HG03521 (cell line): ENCODE measurements at regions not wholly inside any gene's neighbourhood (a gene's known extent, or its start where the extent isn't known, plus 50 kb on each side); places are given as distances from the start of the nearest gene placed in this dataset.

Experiments
- ATAC-seq: cut with Tn5 transposase; IDR thresholded peaks from one replicate; pipeline ENCODE4 v1.9.1; 2021; ENCODE audit warnings: mild to moderate bottlenecking, moderate library complexity; ENCODE audit not compliant: unreplicated experiment

DNA sequence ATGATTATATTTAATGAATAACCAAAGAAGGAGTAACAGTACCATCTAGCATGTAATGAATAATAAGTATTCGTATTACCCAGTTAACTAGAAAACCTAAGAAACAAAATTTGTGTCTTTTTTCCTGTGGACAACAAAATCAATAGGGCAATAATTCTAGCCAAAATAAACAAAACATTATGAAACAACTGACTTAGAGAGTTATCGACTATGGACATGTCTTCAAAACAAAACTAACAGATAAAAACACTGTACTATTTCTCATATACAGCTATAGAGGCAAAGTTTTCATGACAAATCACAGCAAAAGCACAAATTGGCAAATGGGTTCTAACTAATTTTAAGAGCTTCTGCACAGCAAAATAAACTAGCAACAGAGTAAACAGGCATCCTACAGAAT lies 224.1 kb downstream of the ALX1 start:
- ATAC-seq, result no peak

DNA sequence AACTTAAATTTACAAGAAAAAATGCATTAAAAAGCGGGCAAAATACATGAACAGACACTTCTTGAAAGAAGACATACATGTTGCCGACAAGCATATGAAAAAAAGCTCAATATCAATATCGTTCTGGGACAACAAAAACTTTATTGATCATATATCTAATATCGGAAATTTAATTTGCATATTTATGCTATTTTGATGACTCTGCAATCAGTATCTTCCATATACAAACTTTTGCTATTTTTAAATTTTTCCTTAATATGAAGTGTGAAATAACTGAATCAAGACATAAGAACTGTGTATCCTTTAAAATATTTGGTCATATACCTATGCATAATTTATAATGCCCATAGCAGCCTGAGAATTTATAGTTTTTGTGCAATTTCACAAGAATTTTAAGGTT lies 224.6 kb downstream of the ALX1 start:
- ATAC-seq, result no peak

GRCh38 chr12:85507456-85507855 lies 227.4 kb downstream of the ALX1 start:
- ATAC-seq, result no peak

GRCh38 chr12:85509081-85509856 lies 229.2 kb downstream of the ALX1 start:
- ATAC-seq, result peak; percentile 4

DNA sequence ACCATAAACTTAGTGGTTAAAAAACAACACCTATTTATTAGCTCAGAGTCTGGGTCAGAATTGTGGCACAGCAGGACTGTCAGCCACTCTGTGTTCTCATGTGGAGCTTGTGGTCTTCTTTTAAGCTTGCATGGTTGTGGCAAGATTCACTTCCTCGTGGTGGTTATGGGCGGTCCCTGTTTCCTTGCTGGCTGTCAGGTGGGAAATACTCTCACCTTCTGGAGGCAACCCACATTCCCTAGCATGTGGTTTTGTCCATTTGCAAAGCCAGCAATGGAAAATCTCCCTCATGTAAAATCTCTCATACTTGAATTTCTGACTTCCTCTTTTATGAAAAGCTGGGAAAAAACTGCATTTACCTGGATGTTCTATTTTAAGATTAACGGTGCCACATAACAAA lies 229.8 kb downstream of the ALX1 start:
- peak; percentile 97 for ATAC-seq

GRCh38 chr12:85516039-85516438 lies 236.0 kb downstream of the ALX1 start:
- no peak for ATAC-seq

- ATAC-seq, result no peak
Observed at GRCh38 chr12:85516667-85517325, 236.8 kb downstream of the ALX1 start.

DNA sequence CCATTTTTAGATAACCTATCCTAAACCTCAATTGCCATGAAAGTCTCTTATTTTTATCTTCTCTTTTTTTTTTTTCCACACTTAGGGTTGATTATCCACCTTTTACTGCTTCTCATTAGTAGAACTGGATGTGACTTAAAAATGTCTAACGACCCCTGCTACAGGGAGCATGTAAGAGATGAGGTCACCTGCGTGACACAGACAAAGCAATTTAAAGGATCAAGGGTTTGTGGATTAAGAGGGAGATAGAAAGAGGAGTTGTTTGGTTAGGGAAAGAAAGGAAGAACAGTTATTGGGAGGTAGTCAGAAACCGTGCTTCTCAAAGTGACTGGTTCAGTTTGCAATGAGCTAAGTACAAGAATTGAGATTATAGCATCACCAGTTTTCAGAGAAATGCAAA lies 239.1 kb downstream of the ALX1 start:
- ATAC-seq, result no peak

DNA sequence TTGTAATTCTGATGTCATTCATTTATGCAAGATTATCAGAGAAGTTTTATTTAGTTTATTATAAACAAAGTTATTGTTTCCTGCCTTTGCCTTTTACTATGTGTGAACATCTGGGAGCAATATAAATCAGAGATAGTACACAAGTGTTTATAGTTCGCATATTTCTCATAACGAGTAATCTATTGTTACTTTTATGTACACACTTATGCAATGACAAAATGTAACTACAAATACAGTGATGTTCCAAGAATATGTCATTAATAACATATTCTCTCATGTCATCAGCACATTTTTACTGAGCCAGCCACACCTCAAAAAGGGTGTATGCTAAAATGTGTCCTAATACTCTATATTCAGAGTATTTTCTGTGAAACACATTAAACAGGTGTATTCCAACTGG lies 243.2 kb downstream of the ALX1 start:
- ATAC-seq, result no peak

- peak; percentile 63 for ATAC-seq
Observed at GRCh38 chr12:85527192-85527591, 247.2 kb downstream of the ALX1 start.

DNA sequence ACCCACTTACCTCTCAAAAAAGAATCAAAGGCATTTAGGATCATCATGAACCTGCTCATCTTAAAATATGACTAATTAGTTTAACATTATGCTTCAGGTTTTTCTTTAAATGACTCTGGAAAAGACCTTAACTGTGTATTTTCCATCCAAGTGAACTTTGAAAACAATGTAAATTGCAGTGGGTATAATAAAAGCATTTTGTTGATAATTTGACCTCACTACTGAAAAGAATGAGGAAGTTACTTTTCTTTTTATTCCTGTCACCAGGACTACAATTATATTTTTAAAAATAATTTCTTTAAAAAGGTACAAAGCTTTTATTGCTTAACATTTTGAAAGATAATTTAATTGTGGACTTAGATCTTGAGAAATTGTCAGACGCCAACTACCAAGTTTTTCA lies 249.9 kb downstream of the ALX1 start:
- no peak for ATAC-seq

GRCh38 chr12:85530456-85530855 lies 250.4 kb downstream of the ALX1 start:
- ATAC-seq, result no peak

DNA sequence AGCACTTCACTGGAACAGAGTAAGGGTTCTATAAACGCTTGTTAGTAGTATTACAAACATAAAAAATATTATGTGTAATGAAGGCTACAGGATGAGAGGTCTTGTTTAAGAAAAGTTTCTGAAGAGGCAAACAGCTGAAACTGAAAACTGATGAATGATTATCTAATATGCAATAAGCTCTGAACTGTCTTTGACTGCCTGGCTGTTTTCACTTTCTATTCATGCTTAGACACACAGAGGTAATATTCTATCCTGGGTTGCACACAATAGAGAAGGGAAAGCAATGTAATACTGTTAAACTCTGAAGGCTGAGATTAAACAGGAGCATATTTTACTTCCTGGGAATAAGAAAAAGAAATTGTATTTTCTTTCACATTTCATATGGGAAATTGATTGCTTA lies 251.3 kb downstream of the ALX1 start:
- ATAC-seq, result peak; percentile 95

GRCh38 chr12:85549640-85550039 lies 269.6 kb downstream of the ALX1 start:
- no peak for ATAC-seq

GRCh38 chr12:85550924-85551323 lies 270.9 kb downstream of the ALX1 start:
- ATAC-seq, result no peak

- no peak for ATAC-seq
Observed at GRCh38 chr12:85552461-85552860, 272.4 kb downstream of the ALX1 start.

DNA sequence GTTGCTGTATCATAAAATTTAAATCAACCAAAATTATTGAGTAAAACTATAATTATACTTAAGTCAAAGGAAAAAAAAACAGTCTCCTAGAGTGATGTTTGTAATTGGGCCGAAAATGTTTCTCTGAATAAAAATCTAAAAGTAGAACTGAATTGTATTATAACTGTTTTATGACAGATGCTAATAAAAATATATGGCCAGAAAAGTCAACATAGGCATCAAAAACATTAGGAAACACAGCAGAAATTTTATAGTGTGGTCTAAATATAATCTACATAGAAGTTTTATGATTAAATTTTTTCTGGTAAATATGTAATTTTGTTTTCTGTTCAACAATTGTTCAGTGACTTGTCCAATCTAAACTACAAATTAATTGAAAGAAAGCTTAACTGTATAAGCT lies 277.8 kb downstream of the ALX1 start:
- ATAC-seq, result no peak

DNA sequence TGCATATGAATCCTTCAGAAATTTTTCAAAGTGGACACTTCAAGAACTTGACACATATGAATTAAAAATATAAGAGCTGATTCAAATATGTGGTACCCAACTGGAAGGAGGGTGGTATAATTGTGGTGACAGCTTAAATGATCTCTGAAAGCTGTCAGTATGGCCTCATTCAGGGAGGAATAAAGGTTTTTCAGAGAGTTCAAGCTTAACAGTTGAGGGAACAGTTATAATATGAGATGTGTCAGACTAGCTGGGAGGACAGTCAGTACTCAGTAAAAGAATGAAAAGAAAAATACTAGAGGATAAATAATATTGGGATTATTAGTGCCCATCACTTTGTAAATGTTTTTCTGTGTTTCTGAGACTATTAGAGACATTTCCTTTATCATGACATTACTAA lies 277.5 kb downstream of the RASSF9 start:
- no peak for ATAC-seq

GRCh38 chr12:85559127-85559526 lies 277.1 kb downstream of the RASSF9 start:
- no peak for ATAC-seq

- ATAC-seq, result no peak
Observed at GRCh38 chr12:85559536-85559935, 276.7 kb downstream of the RASSF9 start.

GRCh38 chr12:85562765-85563164 lies 273.4 kb downstream of the RASSF9 start:
- no peak for ATAC-seq

GRCh38 chr12:85564786-85565185 lies 271.4 kb downstream of the RASSF9 start:
- no peak for ATAC-seq
